ENCODE measurements at regions not wholly inside any gene's neighbourhood (a gene's known extent, or its start where the extent isn't known, plus 50 kb on each side); places are given as distances from the start of the nearest gene placed in this dataset.
"Not testable (repeated sequence)": the region's sequence is repeated elsewhere in the genome, so short reads cannot be mapped to it uniquely, and the experiment has no call there.

DNA sequence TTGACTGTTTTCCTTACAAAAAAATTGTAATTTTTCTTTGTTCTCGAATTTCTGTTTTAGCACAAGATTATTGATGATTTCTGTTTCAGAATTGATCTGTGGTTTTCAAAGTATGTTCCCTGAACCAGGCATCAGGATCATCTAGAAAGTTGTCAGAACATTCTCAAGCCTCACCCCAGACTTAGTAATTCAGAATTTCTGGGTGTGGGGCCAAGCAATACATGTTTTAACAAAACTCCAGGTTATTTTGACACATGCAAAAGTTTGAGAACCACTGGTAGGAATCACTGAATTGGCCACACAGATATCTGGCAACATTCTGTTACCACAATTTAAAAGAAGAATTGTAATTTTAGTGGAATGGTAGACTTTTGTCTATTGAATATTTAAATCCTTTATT, 1173.9 kb upstream of the LRRTM3 start:
- Mint-ChIP-seq H3K36me3 (ENCODE audit: low read depth) (no peaks in the 10 kb centered on the region), H3K4me3 (no peak overlapping the region), H3K27me3 (no peaks in the 10 kb centered on the region), H3K9me3 (no peaks in the 10 kb centered on the region), H3K4me1 (no peaks in the 10 kb centered on the region), H3K27ac (no peak overlapping the region)
- POLR2A ChIA-PET: no interaction called here
- CTCF ChIA-PET: no interaction called here
- DNase-seq: no peak

DNA sequence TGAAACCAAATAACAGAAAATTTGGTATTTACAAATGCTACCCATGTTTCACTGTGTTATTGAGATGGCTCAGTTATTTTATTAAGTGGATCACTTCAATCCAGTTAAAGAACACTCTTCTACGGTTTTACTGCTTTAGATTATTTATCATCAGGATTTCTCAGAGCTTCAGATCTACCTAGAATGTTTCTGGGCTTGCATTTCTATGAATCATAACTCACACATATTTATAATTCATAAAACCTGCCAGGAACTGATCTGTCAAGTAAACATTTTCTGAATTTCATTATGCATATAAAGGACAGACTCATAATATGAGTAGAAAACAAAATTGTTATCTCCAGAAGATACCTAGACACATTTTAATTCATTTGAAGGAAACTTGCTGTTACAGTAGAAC, 1172.3 kb upstream of the LRRTM3 start:
- POLR2A ChIA-PET: no interaction called here
- no peaks in the 10 kb centered on the region for H3K27me3 Mint-ChIP-seq
- no peak overlapping the region for H3K27ac Mint-ChIP-seq
- no peak overlapping the region for H3K4me3 Mint-ChIP-seq
- DNase-seq: no peak
- H3K4me1 Mint-ChIP-seq: no peaks in the 10 kb centered on the region
- H3K9me3 Mint-ChIP-seq: peaks cover 3% of the 10 kb centered on the region
- no peaks in the 10 kb centered on the region for H3K36me3 Mint-ChIP-seq (ENCODE audit: low read depth)
- CTCF ChIA-PET: no interaction called here

DNA sequence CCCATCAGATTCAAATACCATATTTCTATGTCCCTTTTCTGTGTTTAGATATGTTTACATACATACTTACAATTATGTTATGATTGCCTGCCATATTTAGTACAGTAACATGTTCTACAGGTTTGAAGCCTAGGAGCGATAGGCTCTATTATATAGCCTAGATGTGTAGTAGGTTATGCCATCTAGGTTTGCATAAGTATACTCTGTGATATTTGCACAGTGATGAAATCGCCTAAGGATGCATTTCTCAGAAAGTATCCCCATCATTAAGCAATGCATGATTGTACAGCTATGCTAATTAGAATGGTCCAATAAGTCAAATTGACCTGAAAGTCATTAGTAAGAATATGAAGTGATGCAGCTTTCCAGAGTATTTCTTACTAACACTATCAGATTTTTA, 1171.7 kb upstream of the LRRTM3 start:
- Mint-ChIP-seq H3K27ac (no peak overlapping the region), H3K27me3 (no peaks in the 10 kb centered on the region), H3K9me3 (peaks cover 3% of the 10 kb centered on the region), H3K36me3 (ENCODE audit: low read depth) (no peaks in the 10 kb centered on the region), H3K4me1 (no peaks in the 10 kb centered on the region), H3K4me3 (no peak overlapping the region)
- ChIA-PET CTCF (no interaction called here), POLR2A (no interaction called here)
- no peak for DNase-seq

DNA sequence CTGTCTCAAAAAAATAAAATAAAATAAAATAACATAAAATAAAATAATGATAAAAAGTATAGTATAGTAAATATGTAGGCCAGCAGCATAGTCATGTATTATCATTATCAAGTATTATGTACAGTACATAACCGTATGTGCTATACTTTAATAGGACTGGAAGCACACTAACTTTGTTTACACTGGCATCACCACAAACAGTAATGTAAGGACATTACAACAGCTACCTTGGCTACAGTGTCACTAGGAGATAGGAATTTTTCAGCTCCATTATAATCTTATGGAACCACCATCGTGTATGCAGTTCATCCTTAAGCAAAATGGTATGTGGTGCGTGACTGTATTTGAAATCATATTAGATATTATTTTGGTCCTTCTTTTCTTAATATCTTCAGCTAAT, 1163.5 kb upstream of the LRRTM3 start:
- Mint-ChIP-seq H3K4me3 (no peak overlapping the region), H3K36me3 (ENCODE audit: low read depth) (no peaks in the 10 kb centered on the region), H3K4me1 (no peaks in the 10 kb centered on the region), H3K9me3 (peaks cover 6% of the 10 kb centered on the region), H3K27me3 (no peaks in the 10 kb centered on the region), H3K27ac (no peak overlapping the region)
- POLR2A ChIA-PET: no interaction called here
- no peak for DNase-seq
- CTCF ChIA-PET: no interaction called here

DNA sequence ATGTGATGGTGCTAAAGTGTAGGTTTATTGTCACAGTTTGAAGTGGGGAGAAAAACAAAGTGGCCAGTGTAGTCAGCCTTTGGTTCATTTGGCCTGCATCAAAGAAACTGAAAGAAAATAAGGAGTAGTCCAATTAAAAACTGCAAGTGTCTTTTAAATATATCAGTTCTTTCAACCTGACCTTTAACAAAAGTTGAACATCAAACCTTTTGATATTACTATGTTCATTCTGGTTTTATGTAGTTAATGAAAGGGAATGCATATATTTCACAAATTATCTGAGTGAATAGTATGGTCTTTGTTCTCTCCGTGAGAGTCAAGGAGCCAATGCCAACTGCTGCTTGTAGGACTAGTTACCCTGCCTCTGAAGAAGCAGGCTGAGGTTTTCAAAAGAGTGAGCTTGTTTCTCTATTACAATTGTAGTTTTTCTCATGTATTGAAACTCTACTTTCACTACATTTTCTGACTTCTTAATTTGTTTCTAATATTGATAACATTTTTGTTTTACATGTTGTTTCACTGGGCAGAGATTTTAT, 1160.8 kb upstream of the LRRTM3 start:
- peaks cover 3% of the 10 kb centered on the region for H3K9me3 Mint-ChIP-seq
- no peak overlapping the region for H3K27ac Mint-ChIP-seq
- ChIA-PET CTCF (no interaction called here), POLR2A (no interaction called here)
- no peak overlapping the region for H3K4me3 Mint-ChIP-seq
- no peak for DNase-seq
- no peaks in the 10 kb centered on the region for H3K36me3 Mint-ChIP-seq (ENCODE audit: low read depth)
- no peaks in the 10 kb centered on the region for H3K4me1 Mint-ChIP-seq
- H3K27me3 Mint-ChIP-seq: no peaks in the 10 kb centered on the region

DNA sequence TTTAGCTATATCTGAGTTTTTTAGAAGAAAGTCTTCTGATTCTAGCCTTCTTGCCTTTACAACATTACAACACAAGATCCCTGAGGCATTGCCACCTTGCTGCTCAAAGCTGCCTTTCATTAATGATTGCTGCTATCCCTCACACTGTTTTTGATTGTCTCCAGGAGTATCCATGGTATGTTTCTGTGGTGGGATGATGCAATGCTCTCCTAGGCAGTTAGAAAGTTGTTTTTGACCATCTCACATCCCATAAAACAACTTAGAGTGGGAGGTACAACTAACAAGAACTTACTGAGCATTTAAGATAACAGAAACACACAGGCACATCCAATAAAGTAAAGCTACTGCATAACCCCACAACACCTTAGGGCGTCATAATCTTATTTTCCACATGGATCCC, 1156.0 kb upstream of the LRRTM3 start:
- Mint-ChIP-seq H3K4me1 (no peaks in the 10 kb centered on the region), H3K36me3 (ENCODE audit: low read depth) (no peaks in the 10 kb centered on the region), H3K27me3 (no peaks in the 10 kb centered on the region), H3K9me3 (no peaks in the 10 kb centered on the region), H3K27ac (no peak overlapping the region), H3K4me3 (no peak overlapping the region)
- ChIA-PET CTCF (no interaction called here), POLR2A (no interaction called here)
- no peak for DNase-seq

DNA sequence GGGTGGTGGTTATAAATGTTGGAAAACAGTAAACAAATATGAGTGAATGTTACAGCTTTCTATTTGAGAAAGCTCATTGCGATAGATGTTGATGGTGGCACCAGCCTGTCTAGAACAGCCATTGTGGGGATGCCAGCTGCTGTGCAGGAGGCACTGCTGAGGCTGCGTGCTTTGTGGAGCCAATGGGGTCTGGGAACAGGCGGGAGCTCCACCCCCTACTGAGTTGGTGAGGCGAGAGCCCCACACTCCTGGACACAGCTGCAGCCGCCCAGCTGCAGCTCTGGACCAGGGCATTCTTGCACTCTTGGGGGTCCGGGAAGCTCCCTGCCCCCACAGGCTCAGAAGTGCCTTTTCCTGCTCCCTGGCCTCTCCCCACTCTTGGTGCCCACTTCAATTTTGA, 1147.1 kb upstream of the LRRTM3 start:
- CTCF ChIA-PET: no interaction called here
- Mint-ChIP-seq H3K36me3 (ENCODE audit: low read depth) (no peaks in the 10 kb centered on the region), H3K4me3 (no peak overlapping the region), H3K4me1 (no peaks in the 10 kb centered on the region), H3K27ac (no peak overlapping the region), H3K27me3 (no peaks in the 10 kb centered on the region), H3K9me3 (no peaks in the 10 kb centered on the region)
- DNase-seq: no peak
- POLR2A ChIA-PET: no interaction called here

DNA sequence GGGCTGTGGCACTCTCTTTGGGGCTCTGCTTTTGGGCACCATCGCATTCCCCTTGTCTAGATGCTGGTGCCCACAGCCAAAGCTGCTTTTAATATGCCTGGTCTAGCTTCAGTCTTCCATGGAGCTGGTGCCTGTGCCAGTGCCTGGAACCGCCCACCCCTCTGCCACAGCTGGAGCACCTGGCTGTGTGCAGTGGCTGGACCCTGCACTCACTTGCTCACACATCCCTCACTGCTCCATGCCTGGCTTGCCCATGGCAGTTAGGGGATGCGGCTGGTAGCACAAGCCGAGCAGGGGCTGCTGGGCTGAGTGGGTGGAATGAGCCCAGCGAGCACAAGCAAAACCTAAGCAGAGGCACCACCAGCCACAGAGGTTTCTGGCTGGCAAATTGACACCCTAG, 1145.9 kb upstream of the LRRTM3 start:
- Mint-ChIP-seq H3K9me3 (no peaks in the 10 kb centered on the region), H3K27me3 (no peaks in the 10 kb centered on the region), H3K36me3 (ENCODE audit: low read depth) (no peaks in the 10 kb centered on the region), H3K4me3 (no peak overlapping the region), H3K4me1 (no peaks in the 10 kb centered on the region), H3K27ac (no peak overlapping the region)
- POLR2A ChIA-PET: no interaction called here
- no peak for DNase-seq
- CTCF ChIA-PET: no interaction called here

DNA sequence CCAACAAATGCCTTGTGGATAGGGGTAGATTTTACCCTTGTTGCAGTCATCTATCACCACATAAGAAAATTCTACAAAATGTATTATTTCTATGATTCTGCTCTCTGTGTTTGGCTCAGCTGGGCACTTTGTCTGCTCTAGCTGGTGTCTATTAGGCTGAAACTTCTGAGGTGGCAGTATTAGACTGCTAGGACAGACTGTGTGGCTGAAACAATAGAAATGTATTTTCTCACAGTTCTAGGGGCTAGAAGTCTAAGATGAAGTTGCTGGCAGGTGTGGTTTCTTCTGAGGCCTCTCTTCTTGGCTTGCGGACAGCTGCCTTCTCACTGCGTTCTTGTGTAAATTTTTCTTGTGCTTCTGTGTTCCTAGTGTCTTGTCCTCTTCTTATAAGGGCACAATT, 1139.6 kb upstream of the LRRTM3 start:
- H3K36me3 Mint-ChIP-seq (ENCODE audit: low read depth): no peaks in the 10 kb centered on the region
- H3K4me3 Mint-ChIP-seq: no peak overlapping the region
- H3K9me3 Mint-ChIP-seq: peaks cover 2% of the 10 kb centered on the region
- no peak overlapping the region for H3K27ac Mint-ChIP-seq
- no peak for DNase-seq
- H3K4me1 Mint-ChIP-seq: no peaks in the 10 kb centered on the region
- CTCF ChIA-PET: no interaction called here
- no peaks in the 10 kb centered on the region for H3K27me3 Mint-ChIP-seq
- POLR2A ChIA-PET: no interaction called here

DNA sequence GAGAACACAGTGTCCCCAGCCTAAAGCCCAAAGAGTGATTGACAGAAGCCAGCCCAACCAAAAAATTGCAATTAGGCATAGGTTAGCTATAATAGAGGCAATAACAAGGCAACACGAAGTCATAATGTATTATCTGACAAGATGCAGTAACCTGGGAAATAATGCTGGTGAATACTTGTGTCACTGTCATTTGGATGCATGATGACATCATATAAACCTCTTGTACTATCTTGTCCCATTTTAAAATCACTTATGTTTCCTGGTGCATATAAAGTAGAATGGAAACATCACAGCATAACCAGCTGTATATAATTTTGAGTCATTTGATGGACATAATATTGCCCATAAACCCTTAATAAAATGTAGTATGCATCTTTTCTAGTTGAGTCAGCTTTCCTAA, 1138.3 kb upstream of the LRRTM3 start:
- Mint-ChIP-seq H3K9me3 (peaks cover 2% of the 10 kb centered on the region), H3K4me3 (no peak overlapping the region), H3K4me1 (no peaks in the 10 kb centered on the region), H3K27me3 (no peaks in the 10 kb centered on the region), H3K27ac (no peak overlapping the region), H3K36me3 (ENCODE audit: low read depth) (no peaks in the 10 kb centered on the region)
- POLR2A ChIA-PET: no interaction called here
- CTCF ChIA-PET: no interaction called here
- DNase-seq: no peak

DNA sequence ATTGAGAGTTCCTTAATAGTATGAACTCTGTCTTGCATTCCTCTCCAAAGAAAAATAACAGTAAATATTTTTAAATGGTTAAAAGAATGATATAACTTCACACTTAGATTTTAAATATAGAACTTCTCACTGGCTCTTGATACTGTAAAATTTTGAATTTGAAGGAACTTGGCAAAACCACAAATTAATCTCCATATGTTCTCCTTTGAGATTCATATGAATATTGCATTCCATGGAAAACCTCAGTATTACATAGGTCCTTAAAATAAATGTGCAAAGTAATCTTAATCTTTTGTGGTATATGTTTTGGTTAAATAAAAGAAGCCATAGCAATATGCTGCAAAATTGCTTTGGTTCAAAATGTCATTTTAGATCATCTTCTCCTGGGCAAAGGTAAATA, 1137.6 kb upstream of the LRRTM3 start:
- Mint-ChIP-seq H3K4me1 (no peaks in the 10 kb centered on the region), H3K27me3 (no peaks in the 10 kb centered on the region), H3K27ac (no peak overlapping the region), H3K4me3 (no peak overlapping the region), H3K36me3 (ENCODE audit: low read depth) (no peaks in the 10 kb centered on the region), H3K9me3 (peaks cover 2% of the 10 kb centered on the region)
- DNase-seq: no peak
- ChIA-PET CTCF (no interaction called here), POLR2A (no interaction called here)

DNA sequence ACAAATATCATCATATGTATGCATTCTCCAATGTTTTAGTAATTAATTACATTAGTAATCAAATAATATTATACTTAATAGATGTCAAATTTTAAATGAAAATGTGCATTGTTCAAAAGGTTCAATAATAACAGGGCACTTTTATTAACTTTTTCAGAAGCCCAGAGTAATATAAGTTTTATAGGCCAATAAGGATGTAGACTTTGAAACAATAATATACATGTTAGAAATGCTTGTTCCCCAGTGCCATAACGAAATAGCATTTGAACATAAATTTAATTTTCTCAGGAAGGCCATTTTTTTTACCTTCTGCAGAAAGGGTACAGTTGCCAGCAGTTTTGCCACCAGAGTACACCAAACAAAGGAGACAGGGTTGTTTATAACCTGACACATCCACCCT, 1133.9 kb upstream of the LRRTM3 start:
- ChIA-PET CTCF (no interaction called here), POLR2A (no interaction called here)
- Mint-ChIP-seq H3K4me3 (no peak overlapping the region), H3K9me3 (peaks cover 2% of the 10 kb centered on the region), H3K27me3 (no peaks in the 10 kb centered on the region), H3K27ac (no peak overlapping the region), H3K4me1 (no peaks in the 10 kb centered on the region), H3K36me3 (ENCODE audit: low read depth) (no peaks in the 10 kb centered on the region)
- DNase-seq: no peak

DNA sequence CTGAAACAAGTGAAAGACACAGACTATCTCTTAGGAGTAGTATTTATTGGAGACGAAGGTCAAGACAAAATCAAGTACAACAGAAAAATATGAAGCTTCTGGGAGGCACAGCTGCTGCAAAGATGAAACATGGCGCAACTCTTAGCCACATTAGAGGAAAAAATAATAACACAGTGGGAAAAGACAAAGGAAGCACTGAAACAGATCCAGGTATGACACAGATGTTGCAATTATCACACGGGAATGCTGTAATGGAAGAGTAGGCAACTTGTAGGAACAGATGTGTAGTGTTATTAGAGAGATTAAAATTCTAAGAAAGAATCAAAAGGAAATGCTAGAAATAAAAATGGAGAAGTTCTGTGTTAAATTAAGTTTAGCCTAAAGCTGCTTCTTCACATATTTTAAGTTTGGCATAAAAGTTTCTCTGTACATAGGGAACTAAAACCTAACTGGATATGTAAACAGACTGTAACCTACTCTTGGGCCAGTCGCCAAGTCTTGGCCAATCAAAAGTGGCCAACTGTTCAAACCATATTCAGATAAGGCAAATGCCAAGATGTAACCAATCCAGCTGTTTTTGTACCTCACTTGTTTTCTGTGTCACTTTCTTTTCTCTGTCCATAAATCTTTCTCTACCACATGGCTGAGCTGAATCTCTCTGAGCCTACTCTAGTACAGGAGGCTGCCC, 1132.0 kb upstream of the LRRTM3 start:
- POLR2A ChIA-PET: no interaction called here
- Mint-ChIP-seq H3K36me3 (ENCODE audit: low read depth) (no peaks in the 10 kb centered on the region), H3K27ac (no peak overlapping the region)

DNA sequence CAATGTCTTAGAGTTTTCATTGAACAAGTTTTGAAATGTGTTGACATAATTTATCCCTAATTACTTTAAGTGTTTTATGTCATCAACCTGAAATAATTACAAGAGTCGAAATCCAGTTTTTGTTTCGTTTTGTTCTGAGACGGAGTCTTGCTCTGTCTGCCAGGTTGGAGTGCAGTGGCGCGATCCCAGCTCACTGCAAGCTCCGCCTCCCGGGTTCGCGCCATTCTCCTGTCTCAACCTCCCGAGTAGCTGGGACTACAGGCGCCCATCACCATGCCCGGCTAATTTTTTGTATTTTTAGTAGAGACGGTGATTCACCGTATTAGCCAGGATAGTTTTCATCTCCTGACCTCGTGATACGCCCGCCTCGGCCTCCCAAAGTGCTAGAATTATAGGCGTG, 1131.0 kb upstream of the LRRTM3 start:
- H3K27ac Mint-ChIP-seq; H3K4me1 Mint-ChIP-seq; H3K36me3 Mint-ChIP-seq (ENCODE audit: low read depth); H3K4me3 Mint-ChIP-seq; POLR2A ChIA-PET; DNase-seq; CTCF ChIA-PET; H3K27me3 Mint-ChIP-seq; H3K9me3 Mint-ChIP-seq: not testable (repeated sequence)

More for the DNA sequence above, 1132.0 kb upstream of the LRRTM3 start:
- H3K4me1 Mint-ChIP-seq: no peaks in the 10 kb centered on the region
- CTCF ChIA-PET: no interaction called here
- no peaks in the 10 kb centered on the region for H3K27me3 Mint-ChIP-seq
- H3K4me3 Mint-ChIP-seq: no peak overlapping the region
- peaks cover 2% of the 10 kb centered on the region for H3K9me3 Mint-ChIP-seq
- DNase-seq: no peak
